ENCODE measurements at regions not wholly inside any gene's neighbourhood (a gene's known extent, or its start where the extent isn't known, plus 50 kb on each side); places are given as distances from the start of the nearest gene placed in this dataset.
"Not testable (repeated sequence)": the region's sequence is repeated elsewhere in the genome, so short reads cannot be mapped to it uniquely, and the experiment has no call there.

GRCh38 chr6:87755708-87756671, 54.0 kb upstream of the AKIRIN2 start:
- DNase-seq = no peak

GRCh38 chr6:87754828-87755227, 52.8 kb upstream of the AKIRIN2 start:
- DNase-seq = no peak

- no peak for DNase-seq
Measured at GRCh38 chr6:87753131-87753685, 51.2 kb upstream of the AKIRIN2 start.

DNA sequence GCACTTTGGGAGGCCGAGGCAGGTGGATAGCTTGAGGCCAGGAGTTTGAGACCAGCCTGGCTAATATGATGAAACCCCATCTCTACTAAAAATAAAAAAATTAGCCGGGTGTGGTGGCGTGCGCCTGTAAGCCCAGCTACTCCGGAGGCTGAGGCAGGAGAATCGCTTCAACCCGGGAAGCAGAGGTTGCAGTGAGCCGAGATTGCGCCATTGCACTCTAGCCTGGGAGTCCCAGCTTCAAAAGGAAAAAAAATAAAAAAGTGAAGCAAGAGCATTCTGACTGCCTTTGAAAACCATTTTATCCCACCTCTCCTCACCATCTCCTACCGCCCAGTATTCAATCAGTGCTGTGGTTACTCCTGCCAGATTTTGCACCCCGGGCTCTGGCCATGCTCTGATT, 50.5 kb upstream of the AKIRIN2 start:
- not testable (repeated sequence) for DNase-seq
